ENCODE measurements at regions not wholly inside any gene's neighbourhood (a gene's known extent, or its start where the extent isn't known, plus 50 kb on each side); places are given as distances from the start of the nearest gene placed in this dataset.

DNA sequence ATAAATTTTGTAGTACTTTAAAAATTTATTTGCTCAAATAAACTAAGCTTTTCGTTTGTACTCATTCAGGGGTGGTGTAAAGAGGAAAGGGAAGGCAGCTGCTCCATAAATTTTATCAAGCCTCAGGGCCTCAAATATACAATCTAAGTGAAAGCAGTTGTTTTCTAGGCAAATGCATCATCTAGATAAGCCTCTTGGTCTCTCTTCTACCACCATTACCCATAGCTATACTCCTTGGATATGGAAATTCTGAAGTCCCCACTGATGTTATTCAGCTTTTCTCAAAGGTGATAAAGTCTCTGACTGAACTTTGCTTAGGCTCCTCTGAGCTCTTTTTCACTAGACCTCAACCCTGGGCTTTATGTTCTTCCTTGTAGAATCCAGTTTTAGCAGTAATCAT lies 1313.1 kb downstream of the JRKL start:
- TF ChIP-seq, protein P1, sequence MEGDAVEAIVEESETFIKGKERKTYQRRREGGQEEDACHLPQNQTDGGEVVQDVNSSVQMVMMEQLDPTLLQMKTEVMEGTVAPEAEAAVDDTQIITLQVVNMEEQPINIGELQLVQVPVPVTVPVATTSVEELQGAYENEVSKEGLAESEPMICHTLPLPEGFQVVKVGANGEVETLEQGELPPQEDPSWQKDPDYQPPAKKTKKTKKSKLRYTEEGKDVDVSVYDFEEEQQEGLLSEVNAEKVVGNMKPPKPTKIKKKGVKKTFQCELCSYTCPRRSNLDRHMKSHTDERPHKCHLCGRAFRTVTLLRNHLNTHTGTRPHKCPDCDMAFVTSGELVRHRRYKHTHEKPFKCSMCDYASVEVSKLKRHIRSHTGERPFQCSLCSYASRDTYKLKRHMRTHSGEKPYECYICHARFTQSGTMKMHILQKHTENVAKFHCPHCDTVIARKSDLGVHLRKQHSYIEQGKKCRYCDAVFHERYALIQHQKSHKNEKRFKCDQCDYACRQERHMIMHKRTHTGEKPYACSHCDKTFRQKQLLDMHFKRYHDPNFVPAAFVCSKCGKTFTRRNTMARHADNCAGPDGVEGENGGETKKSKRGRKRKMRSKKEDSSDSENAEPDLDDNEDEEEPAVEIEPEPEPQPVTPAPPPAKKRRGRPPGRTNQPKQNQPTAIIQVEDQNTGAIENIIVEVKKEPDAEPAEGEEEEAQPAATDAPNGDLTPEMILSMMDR (optimal IDR thresholded peaks at IDR 0.05 in 1 of 3, IDR thresholded peaks at IDR 0.05 in 1 of 3, conservative IDR thresholded peaks at IDR 0.05 in 1 of 3; ENCODE audit: extremely low read depth in 1 of 3, insufficient read depth in 2 of 3, low read length in 3 of 3) = no peak
- no peak for TF ChIP-seq EZH2 (IDR thresholded peaks at IDR 0.05; ENCODE audit: low read length)
